ENCODE measurements at regions not wholly inside any gene's neighbourhood (a gene's known extent, or its start where the extent isn't known, plus 50 kb on each side); places are given as distances from the start of the nearest gene placed in this dataset.

DNA sequence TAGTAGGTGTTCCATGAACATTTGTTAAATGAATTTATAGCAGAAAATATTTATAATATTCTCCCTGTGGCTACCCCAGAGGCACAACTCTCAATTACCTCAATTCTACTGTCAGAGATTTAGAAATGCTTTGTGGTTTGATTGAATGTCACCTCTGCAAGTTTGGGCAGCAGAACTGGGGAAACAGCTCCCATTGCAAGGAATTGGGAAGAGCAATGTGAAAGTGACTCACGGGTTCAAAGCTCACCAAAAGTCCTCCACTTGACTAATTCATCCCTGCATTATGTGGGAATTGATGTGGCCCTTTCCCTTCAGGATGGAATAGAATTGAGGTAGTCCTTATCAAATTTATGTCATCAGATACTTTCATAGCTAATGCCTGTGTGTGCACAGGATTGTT is 562.7 kb downstream of the MFSD1 start:
- intact Hi-C loops (cut with DNase I): no loop called here
- Histone ChIP-seq H3K27me3 (no peaks in the 10 kb centered on the region), H3K9me3 (no peaks in the 10 kb centered on the region), H3K4me1 (no peaks in the 10 kb centered on the region), H3K4me3 (no peak overlapping the region), H3K36me3 (no peaks in the 10 kb centered on the region), H3K27ac (no peak overlapping the region)
- TF ChIP-seq POLR2A (IDR thresholded peaks at IDR 0.05): no peak
- TF ChIP-seq, protein P1, sequence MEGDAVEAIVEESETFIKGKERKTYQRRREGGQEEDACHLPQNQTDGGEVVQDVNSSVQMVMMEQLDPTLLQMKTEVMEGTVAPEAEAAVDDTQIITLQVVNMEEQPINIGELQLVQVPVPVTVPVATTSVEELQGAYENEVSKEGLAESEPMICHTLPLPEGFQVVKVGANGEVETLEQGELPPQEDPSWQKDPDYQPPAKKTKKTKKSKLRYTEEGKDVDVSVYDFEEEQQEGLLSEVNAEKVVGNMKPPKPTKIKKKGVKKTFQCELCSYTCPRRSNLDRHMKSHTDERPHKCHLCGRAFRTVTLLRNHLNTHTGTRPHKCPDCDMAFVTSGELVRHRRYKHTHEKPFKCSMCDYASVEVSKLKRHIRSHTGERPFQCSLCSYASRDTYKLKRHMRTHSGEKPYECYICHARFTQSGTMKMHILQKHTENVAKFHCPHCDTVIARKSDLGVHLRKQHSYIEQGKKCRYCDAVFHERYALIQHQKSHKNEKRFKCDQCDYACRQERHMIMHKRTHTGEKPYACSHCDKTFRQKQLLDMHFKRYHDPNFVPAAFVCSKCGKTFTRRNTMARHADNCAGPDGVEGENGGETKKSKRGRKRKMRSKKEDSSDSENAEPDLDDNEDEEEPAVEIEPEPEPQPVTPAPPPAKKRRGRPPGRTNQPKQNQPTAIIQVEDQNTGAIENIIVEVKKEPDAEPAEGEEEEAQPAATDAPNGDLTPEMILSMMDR (IDR thresholded peaks at IDR 0.05): no peak
- 14 to 47% methylated on average over 1 of the region's 1 CpG for WGBS, 2 donors
- no peak for DNase-seq

DNA sequence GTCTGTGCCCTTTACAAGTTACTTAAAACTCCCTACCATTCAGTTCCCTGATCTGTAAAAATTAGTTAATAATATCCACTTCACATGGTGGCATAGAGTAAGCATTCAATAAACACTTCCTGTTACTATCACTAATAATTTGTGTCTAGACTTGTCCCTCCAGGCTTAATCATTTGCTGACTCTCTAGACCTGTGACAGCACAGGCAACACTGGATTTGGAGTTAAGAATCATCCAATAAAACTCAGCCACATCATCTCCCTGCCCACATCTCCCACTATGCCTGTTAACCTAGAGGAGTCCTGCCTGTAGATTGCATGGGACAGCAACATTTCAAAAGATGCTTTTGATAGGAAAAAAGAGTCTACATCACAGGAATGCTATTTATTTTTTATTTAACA is 564.6 kb downstream of the MFSD1 start:
- H3K27me3 ChIP-seq: no peaks in the 10 kb centered on the region
- intact Hi-C loops (cut with DNase I): no loop called here
- H3K9me3 ChIP-seq: no peaks in the 10 kb centered on the region

DNA sequence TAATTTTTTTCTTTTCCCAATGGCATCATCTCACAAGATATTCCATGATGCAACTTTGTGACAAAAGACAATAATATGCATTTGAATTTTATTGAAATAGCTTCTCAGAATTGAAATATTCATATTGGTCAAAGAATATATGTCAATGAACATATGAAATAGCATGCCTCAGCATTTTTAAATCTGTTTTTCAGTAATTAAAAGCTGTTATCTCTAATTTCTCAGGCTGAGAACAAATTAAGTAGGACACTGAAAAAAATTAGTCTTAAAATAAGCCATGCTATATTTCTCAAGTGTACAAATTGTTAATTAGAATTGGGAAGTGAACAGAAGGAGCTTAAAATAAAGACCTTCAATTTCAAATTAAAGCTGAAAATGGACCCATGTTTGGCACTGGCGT is 570.1 kb downstream of the MFSD1 start:
- Histone ChIP-seq H3K27me3 (no peaks in the 10 kb centered on the region), H3K36me3 (no peaks in the 10 kb centered on the region), H3K9me3 (no peaks in the 10 kb centered on the region), H3K27ac (no peak overlapping the region), H3K4me3 (no peak overlapping the region), H3K4me1 (no peaks in the 10 kb centered on the region)
- TF ChIP-seq POLR2A (IDR thresholded peaks at IDR 0.05): no peak
- TF ChIP-seq, protein P1 (IDR thresholded peaks at IDR 0.05): no peak
- intact Hi-C loops (cut with DNase I): no loop called here
- DNase-seq: no peak
- WGBS, 2 donors: 75 to 84% methylated on average over 1 of the region's 1 CpG

More for the DNA sequence above, 564.6 kb downstream of the MFSD1 start:
- TF ChIP-seq, protein P1 (IDR thresholded peaks at IDR 0.05): no peak
- TF ChIP-seq POLR2A (IDR thresholded peaks at IDR 0.05): no peak
- Histone ChIP-seq H3K36me3 (no peaks in the 10 kb centered on the region), H3K4me3 (no peak overlapping the region), H3K4me1 (no peaks in the 10 kb centered on the region), H3K27ac (no peak overlapping the region)
- no peak for DNase-seq

DNA sequence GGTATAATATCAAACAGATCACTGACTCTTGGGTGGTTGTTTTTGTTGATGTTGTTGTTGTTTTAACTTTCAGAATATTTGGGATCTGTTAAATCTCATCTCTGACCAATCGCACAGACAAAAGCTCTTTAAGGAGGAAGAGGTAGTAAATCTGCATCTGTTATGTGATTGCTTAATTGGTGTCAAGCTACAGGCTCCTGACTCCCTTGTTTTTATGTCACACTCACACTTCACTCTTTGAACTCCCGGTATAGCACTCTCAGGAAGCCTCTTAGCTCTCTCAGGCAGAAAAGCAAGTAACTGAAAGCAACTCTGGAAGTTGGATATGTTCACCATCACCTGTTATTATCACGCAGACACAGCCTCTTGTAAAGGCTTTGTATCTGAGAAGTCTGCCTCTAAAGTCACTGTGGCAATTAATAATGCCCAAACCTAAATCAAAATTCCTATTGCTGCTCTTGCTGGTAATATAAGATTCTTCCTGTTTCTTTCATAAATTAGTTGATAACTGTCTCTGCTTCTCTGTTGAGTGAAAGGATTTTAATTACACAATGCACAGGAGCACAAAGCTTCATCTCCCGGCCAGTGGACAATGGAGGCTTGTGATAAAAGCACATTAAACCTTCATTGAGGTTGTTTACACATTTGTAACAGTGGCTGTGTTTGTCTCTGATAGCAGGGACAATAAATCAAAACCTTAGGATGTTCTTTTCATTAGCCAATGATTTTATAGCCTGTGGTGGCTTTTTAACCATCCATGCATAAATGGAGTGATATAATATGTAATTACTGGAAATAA is 576.7 kb downstream of the MFSD1 start:
- no peaks in the 10 kb centered on the region for H3K27me3 ChIP-seq
- H3K27ac ChIP-seq: no peak overlapping the region
- intact Hi-C loops (cut with DNase I): no loop called here
- no peak for DNase-seq
- WGBS, 2 donors: 27 to 28% methylated on average over 4 of the region's 4 CpGs
- H3K4me3 ChIP-seq: no peak overlapping the region
- H3K4me1 ChIP-seq: no peaks in the 10 kb centered on the region
- H3K9me3 ChIP-seq: no peaks in the 10 kb centered on the region
- TF ChIP-seq, protein P1 (IDR thresholded peaks at IDR 0.05): no peak
- no peak for TF ChIP-seq POLR2A (IDR thresholded peaks at IDR 0.05)
- no peaks in the 10 kb centered on the region for H3K36me3 ChIP-seq

DNA sequence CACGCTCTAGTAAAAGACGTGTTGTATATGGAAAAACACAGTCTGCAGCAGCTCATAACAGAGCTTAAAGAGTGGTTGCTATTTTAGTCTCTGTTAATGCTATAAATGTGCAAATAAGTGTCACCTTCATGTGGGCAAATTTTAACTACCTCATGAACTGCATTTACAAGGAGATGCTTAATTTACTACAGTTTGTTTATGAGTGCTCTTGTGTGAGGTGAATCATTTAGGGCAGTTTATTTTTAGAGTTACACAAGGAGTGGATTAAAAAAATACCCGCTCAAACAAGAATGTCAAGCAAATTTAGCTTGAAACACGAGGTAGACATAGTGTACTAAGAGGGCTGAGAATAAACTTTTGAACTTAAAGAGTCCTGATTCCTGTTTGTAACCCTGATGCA is 579.0 kb downstream of the MFSD1 start:
- H3K4me3 ChIP-seq: no peak overlapping the region
- H3K27ac ChIP-seq: no peak overlapping the region
- intact Hi-C loops (cut with DNase I): no loop called here
- H3K27me3 ChIP-seq: no peaks in the 10 kb centered on the region
- H3K36me3 ChIP-seq: no peaks in the 10 kb centered on the region
- 54 to 59% methylated on average over 4 of the region's 4 CpGs for WGBS, 2 donors
- no peak for DNase-seq
- H3K4me1 ChIP-seq: no peaks in the 10 kb centered on the region
- TF ChIP-seq POLR2A (IDR thresholded peaks at IDR 0.05): no peak
- TF ChIP-seq, protein P1 (IDR thresholded peaks at IDR 0.05): no peak
- no peaks in the 10 kb centered on the region for H3K9me3 ChIP-seq
